GM23248 (cell line): ENCODE measurements at regions not wholly inside any gene's neighbourhood (a gene's known extent, or its start where the extent isn't known, plus 50 kb on each side); places are given as distances from the start of the nearest gene placed in this dataset.

Source experiments
- EZH2 ChIP-seq: fragments of 200-600 bp; sonication (generic); IDR thresholded peaks from 2 replicates; pipeline ENCODE4 v1.6.1; 2018; ENCODE audit warnings: antibody characterized with exemption, mild to moderate bottlenecking; ENCODE audit not compliant: insufficient read depth, poor library complexity, severe bottlenecking
- EZH2phosphoT487 ChIP-seq: fragments of 200-600 bp; sonication (generic); IDR thresholded peaks from 2 replicates; pipeline ENCODE4 v1.6.1; 2018; ENCODE audit warnings: antibody characterized with exemption, moderate library complexity, mild to moderate bottlenecking, low read depth; ENCODE audit not compliant: insufficient read depth

DNA sequence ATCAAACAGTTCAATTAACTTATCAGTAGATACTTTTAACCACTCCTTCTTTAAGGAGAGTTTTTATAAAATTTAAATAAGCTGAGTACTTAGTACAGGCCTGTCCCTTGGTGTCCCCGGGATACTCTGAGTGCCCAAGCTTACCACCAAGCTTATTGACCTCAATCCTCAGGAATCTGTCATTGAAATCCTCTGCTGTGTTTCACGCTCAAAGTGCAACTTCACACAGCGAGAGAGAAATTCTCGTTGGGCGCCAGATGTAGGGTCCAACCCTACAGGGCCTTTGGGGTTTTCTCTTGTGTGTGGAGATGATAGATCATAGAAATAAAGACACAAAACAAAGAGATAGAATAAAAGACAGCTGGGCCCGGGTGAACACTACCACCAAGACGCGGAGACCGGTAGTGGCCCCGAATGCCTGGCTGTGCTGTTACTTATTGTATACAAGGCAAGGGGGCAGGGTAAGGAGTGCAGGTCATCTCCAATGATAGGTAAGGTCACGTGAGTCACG is 65.3 kb upstream of the ARL4D start:
- no peak for TF ChIP-seq EZH2phosphoT487
- no peak for TF ChIP-seq EZH2
